B cell (primary cell): ENCODE measurements at regions not wholly inside any gene's neighbourhood (a gene's known extent, or its start where the extent isn't known, plus 50 kb on each side); places are given as distances from the start of the nearest gene placed in this dataset.
A peak's percentile ranks its signal among the peaks of the same experiment; 100 is the strongest.
"Not testable (repeated sequence)": the region's sequence is repeated elsewhere in the genome, so short reads cannot be mapped to it uniquely, and the experiment has no call there.

ENCODE experiments used
- ATAC-seq: fragments of 200-7000 bp; cut with Tn5 transposase; one replicate; pipeline ENCODE4 v1.10.0; 2021; ENCODE audit warnings: low read depth, mild to moderate bottlenecking, moderate number of reproducible peaks, moderate library complexity
- CTCF ChIA-PET: fragments of 350-600 bp; sonication (Branson Sonifier 250); formaldehyde crosslinking; loops from one replicate; lab custom pipeline; 2021; ENCODE audit warnings: antibody characterized with exemption, inconsistent platforms; lab: Charles Lee
- POLR2A ChIA-PET: fragments of 350-600 bp; sonication (Branson Sonifier 250); formaldehyde crosslinking; loops from one replicate; lab custom pipeline; 2021; ENCODE audit warnings: antibody characterized with exemption; lab: Charles Lee
- DNase-seq: peaks from one replicate; pipeline ENCODE4 v3.0.0; 2013
- H2AFZ ChIP-seq: 2 replicates; pipeline ENCODE4 v1.6.1; 2012; ENCODE audit warnings: mild to moderate bottlenecking, low read depth, low read length; ENCODE audit not compliant: insufficient read depth, poor library complexity, severe bottlenecking
- H3K27ac ChIP-seq, 2 donors: 1 replicate in 1 of 2; 2 replicates in 1 of 2; pipeline ENCODE4 v1.5.1; 2012 to 2013; ENCODE audit warnings: low read length in 2 of 2, mild to moderate bottlenecking in 2 of 2, moderate library complexity in 1 of 2
- H3K27me3 ChIP-seq, 4 experiments: fragments of 200-600 bp in 1 of 4; sonication (generic) in 1 of 4; replicated peaks in 1 of 4; 1 replicate in 2 of 4; 2 replicates in 2 of 4; pipeline versions ENCODE4 v1.6.1 to v1.7.0; 2013 to 2016; ENCODE audit warnings: low read length in 3 of 4, mild to moderate bottlenecking in 2 of 4, mixed read lengths in 1 of 4, moderate library complexity in 1 of 4; ENCODE audit not compliant: insufficient read depth in 4 of 4, control insufficient read depth in 3 of 4; ENCODE audit errors: control extremely low read depth in 1 of 4
- H3K36me3 ChIP-seq, 2 experiments: replicated peaks in 1 of 2; 1 replicate in 1 of 2; 2 replicates in 1 of 2; pipeline versions ENCODE4 v1.6.1 to v1.7.1; 2013; ENCODE audit warnings: low read length in 1 of 2; ENCODE audit not compliant: insufficient read depth in 2 of 2, control insufficient read depth in 1 of 2; ENCODE audit errors: control extremely low read depth in 1 of 2, extremely low read depth in 1 of 2
- H3K4me1 ChIP-seq, 2 donors: fragments of 200-600 bp in 1 of 2; sonication (generic) in 1 of 2; 1 replicate in 1 of 2; 2 replicates in 1 of 2; pipeline versions ENCODE4 v1.5.1 to v1.6.1; 2013 to 2017; ENCODE audit warnings: low read length in 2 of 2; ENCODE audit not compliant: control insufficient read depth in 2 of 2, insufficient read depth in 2 of 2
- H3K4me2 ChIP-seq: replicated peaks from 2 replicates; pipeline ENCODE3; 2012; ENCODE audit warnings: mild to moderate bottlenecking, low read depth, low read length; ENCODE audit not compliant: poor library complexity, severe bottlenecking
- H3K4me3 ChIP-seq, 5 experiments: fragments of 200-600 bp in 1 of 5; sonication (generic) in 1 of 5; 1 replicate in 3 of 5; 2 replicates in 2 of 5; pipeline versions ENCODE4 v1.5.1 to v1.7.0; 2011 to 2016; ENCODE audit warnings: low read length in 4 of 5, mild to moderate bottlenecking in 4 of 5, low read depth in 2 of 5, control low read depth in 1 of 5, moderate library complexity in 1 of 5; ENCODE audit not compliant: insufficient read depth in 1 of 5; ENCODE audit errors: control extremely low read depth in 1 of 5, extremely low read depth in 1 of 5
- H3K79me2 ChIP-seq: fragments of 200-600 bp; sonication (generic); one replicate; pipeline ENCODE4 v1.6.0; 2016; ENCODE audit warnings: low read length; ENCODE audit not compliant: control insufficient read depth, insufficient read depth
- H3K9ac ChIP-seq: fragments of 200-600 bp; sonication (generic); 2 replicates; pipeline ENCODE4 v1.6.1; 2017; ENCODE audit warnings: mild to moderate bottlenecking, low read length, moderate library complexity
- H3K9me3 ChIP-seq, 3 donors: one replicate each; pipeline versions ENCODE4 v1.6.1 to v1.7.1; 2013; ENCODE audit warnings: low read length in 2 of 3; ENCODE audit not compliant: control insufficient read depth in 2 of 3, insufficient read depth in 1 of 3; ENCODE audit errors: control extremely low read depth in 1 of 3
- H4K20me1 ChIP-seq: 2 replicates; pipeline ENCODE4 v1.6.0; 2012; ENCODE audit warnings: mild to moderate bottlenecking, low read length; ENCODE audit not compliant: insufficient read depth, control insufficient read depth, poor library complexity, severe bottlenecking
- H3K27ac Mint-ChIP-seq: one replicate; pipeline ENCODE4 v1.8.0; 2021; ENCODE audit warnings: mixed read lengths
- H3K27me3 Mint-ChIP-seq: one replicate; pipeline ENCODE4 v1.8.0; 2021; ENCODE audit warnings: mixed read lengths
- H3K4me1 Mint-ChIP-seq: one replicate; pipeline ENCODE4 v1.8.0; 2021; ENCODE audit warnings: mixed read lengths
- H3K4me3 Mint-ChIP-seq: one replicate; pipeline ENCODE4 v1.8.0; 2021; ENCODE audit warnings: mixed read lengths
- H3K9me3 Mint-ChIP-seq: one replicate; pipeline ENCODE4 v1.8.0; 2022; ENCODE audit warnings: mixed read lengths; ENCODE audit not compliant: insufficient read depth
- EZH2 ChIP-seq: IDR thresholded peaks from 2 replicates; pipeline ENCODE4 v1.6.1; 2012; ENCODE audit warnings: borderline replicate concordance, low read depth, mild to moderate bottlenecking, moderate library complexity, low read length; ENCODE audit not compliant: insufficient read depth, poor library complexity, severe bottlenecking
- WGBS: methylation state at CpG from one replicate; pipeline ENCODE4 v1.1.5; 2013; ENCODE audit warnings: missing lambda C conversion rate; ENCODE audit not compliant: insufficient coverage; 5-methylcytosine and 5-hydroxymethylcytosine counted together
- intact Hi-C: fragments of 100-400 bp; cut with micrococcal nuclease; formaldehyde crosslinking; loops from one replicate; pipeline ENCODE4 v1.10.0; 2022
- TF ChIP-seq, protein P1 (sequence below): fragments of 200-600 bp; IDR thresholded peaks from one replicate; pipeline ENCODE4 v1.8.0; 2022; ENCODE audit warnings: antibody characterized with exemption, mild to moderate bottlenecking

DNA sequence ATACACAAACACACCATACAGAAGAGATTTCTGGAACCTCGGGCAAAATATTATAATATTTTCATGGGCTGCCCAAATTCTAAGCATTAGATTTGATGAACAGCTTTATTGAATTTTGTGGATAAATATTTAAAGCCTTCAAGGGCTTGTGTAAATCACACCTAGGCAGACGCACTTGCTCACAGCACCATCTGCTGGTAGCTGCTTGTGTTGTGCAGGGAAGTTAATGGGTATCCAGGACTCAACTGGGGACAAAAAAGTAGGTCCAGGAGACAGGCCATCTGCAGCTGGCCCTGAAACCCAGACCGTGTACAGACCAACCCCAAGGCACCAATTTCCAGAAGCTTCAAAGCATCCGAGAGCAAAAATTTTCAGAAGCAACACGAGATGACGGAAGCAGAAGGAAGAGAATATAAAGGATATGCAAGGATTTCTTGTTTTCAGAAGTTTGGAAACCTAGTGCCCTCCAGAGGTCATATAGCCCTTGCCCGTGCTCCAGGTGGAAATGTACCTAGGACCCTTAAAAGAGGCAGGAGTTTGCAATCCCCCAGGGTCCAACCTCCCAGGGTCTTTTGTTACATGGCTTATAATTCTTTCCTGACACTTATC is 140.0 kb downstream of the CHD9NB start:
- Histone ChIP-seq H3K9ac (no peak overlapping the region), H2AFZ (no peak overlapping the region), H4K20me1 (no peaks in the 10 kb centered on the region), H3K27me3 (no peaks in the 10 kb centered on the region), H3K36me3 (no peaks in the 10 kb centered on the region), H3K9me3 (no peaks in the 10 kb centered on the region), H3K4me3 (no peak overlapping the region), H3K79me2 (no peaks in the 10 kb centered on the region), H3K4me1 (no peaks in the 10 kb centered on the region), H3K4me2 (no peak overlapping the region), H3K27ac (no peak overlapping the region)
- TF ChIP-seq, protein P1, sequence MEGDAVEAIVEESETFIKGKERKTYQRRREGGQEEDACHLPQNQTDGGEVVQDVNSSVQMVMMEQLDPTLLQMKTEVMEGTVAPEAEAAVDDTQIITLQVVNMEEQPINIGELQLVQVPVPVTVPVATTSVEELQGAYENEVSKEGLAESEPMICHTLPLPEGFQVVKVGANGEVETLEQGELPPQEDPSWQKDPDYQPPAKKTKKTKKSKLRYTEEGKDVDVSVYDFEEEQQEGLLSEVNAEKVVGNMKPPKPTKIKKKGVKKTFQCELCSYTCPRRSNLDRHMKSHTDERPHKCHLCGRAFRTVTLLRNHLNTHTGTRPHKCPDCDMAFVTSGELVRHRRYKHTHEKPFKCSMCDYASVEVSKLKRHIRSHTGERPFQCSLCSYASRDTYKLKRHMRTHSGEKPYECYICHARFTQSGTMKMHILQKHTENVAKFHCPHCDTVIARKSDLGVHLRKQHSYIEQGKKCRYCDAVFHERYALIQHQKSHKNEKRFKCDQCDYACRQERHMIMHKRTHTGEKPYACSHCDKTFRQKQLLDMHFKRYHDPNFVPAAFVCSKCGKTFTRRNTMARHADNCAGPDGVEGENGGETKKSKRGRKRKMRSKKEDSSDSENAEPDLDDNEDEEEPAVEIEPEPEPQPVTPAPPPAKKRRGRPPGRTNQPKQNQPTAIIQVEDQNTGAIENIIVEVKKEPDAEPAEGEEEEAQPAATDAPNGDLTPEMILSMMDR = peak; percentile 60
- no peak for TF ChIP-seq EZH2
- Mint-ChIP-seq H3K4me1 (no peaks in the 10 kb centered on the region), H3K4me3 (no peak overlapping the region), H3K27ac (no peak overlapping the region), H3K9me3 (no peaks in the 10 kb centered on the region), H3K27me3 (peaks cover 8% of the 10 kb centered on the region)
- DNase-seq (peak; percentile 6), ATAC-seq (no peak)
- intact Hi-C loops = no loop called here
- POLR2A ChIA-PET = no interaction called here
- 13% methylated on average over 5 of the region's 7 CpGs for WGBS
- CTCF ChIA-PET = interaction anchor here (0.6 to 2.3 kb wide), 6 partner anchors 11 to 721 kb away, joined by 3 to 6 read pairs (median 4); no protein-coding TSS in a partner anchor

DNA sequence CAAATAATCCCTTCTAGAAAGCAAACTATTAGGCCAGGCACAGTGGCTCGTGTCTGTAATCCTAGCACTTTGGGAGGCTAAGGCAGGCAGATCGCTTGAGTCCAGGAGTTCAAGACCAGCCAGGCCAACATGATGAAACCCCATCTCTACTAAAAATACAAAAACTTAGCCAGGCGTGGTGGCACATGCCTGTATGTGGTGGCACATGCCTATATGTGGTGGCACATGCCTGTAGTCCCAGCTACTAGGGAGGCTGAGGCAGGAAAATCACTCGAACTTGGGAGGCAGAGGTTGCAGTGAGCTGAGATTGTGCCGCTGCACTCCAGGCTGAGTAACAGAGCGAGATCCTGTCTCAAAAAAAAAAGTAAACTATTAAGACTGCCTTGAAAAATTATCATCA is 144.6 kb downstream of the CHD9NB start:
- H3K27ac Mint-ChIP-seq, H3K9me3 Mint-ChIP-seq, H3K4me1 Mint-ChIP-seq, H3K27me3 ChIP-seq, H3K9ac ChIP-seq, H3K4me3 ChIP-seq, H3K4me2 ChIP-seq, H2AFZ ChIP-seq, POLR2A ChIA-PET, intact Hi-C loops, H4K20me1 ChIP-seq, H3K4me1 ChIP-seq, H3K36me3 ChIP-seq, H3K27ac ChIP-seq, ATAC-seq, DNase-seq, H3K4me3 Mint-ChIP-seq, H3K27me3 Mint-ChIP-seq, H3K9me3 ChIP-seq, H3K79me2 ChIP-seq, CTCF ChIA-PET: not testable (repeated sequence)
- WGBS = 73% methylated on average over 4 of the region's 6 CpGs
